SK-N-SH treated with all-trans-retinoic acid at 6 μM for 48 hours (cell line): ENCODE measurements at regions not wholly inside any gene's neighbourhood (a gene's known extent, or its start where the extent isn't known, plus 50 kb on each side); places are given as distances from the start of the nearest gene placed in this dataset.

Experiments used
- OSR1 ChIP-seq: fragments of 250-450 bp; sonication (Bioruptor Pico); IDR thresholded peaks from 2 replicates; pipeline ENCODE4 v1.8.0; 2022; ENCODE audit warnings: moderate library complexity, mild to moderate bottlenecking, inconsistent platforms
- TF ChIP-seq, protein P1 (sequence below): fragments of 250-450 bp; sonication (Bioruptor Pico); IDR thresholded peaks from 2 replicates; pipeline ENCODE4 v1.8.0; 2021; ENCODE audit warnings: low read depth, mild to moderate bottlenecking, moderate library complexity, borderline replicate concordance

DNA sequence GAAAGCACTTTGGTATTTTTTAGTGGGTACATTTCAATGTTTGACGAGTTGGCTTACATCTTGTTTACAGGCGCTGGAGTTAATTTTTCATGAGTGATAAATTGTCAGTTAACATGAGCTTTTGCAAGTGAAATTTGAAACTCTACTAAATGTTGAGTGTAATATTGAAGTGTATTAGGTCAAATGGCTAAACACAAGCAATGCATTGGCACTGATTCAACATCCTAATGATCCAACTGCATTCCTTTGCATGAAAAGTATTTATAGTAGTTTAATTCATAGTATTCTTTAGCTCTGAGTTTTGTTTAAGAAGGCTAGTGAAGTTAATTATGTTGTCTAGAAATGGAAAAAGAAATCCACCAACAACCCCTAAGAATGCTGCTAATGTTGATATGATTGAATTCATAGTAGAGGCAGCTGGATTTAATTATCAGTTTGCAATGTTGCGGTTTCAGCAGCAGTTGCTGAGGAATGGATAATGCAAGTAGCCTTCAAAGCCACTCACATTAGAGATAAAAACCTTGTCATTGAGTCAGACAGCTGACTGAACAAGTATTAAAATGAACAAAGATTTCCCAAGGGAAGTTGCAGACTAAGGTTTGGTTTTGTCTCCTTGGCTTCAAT lies 245.6 kb upstream of the GOLIM4 start:
- TF ChIP-seq OSR1 (CRISPR knock-in tag), result no peak
- TF ChIP-seq, protein P1, sequence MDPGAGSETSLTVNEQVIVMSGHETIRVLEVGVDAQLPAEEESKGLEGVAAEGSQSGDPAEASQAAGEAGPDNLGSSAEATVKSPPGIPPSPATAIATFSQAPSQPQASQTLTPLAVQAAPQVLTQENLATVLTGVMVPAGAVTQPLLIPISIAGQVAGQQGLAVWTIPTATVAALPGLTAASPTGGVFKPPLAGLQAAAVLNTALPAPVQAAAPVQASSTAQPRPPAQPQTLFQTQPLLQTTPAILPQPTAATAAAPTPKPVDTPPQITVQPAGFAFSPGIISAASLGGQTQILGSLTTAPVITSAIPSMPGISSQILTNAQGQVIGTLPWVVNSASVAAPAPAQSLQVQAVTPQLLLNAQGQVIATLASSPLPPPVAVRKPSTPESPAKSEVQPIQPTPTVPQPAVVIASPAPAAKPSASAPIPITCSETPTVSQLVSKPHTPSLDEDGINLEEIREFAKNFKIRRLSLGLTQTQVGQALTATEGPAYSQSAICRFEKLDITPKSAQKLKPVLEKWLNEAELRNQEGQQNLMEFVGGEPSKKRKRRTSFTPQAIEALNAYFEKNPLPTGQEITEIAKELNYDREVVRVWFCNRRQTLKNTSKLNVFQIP, result no peak
